ENCODE measurements at regions not wholly inside any gene's neighbourhood (a gene's known extent, or its start where the extent isn't known, plus 50 kb on each side); places are given as distances from the start of the nearest gene placed in this dataset.

- TF ChIP-seq GLI4 (CRISPR knock-in tag; IDR thresholded peaks at IDR 0.05; ENCODE audit: borderline replicate concordance) (no peak), MAZ (IDR thresholded peaks at IDR 0.05; ENCODE audit: borderline replicate concordance, low read depth, low read length) (no peak), MAZ (CRISPR knock-in tag; IDR thresholded peaks at IDR 0.05; ENCODE audit: low read depth) (no peak), ZNF644 (CRISPR knock-in tag; IDR thresholded peaks at IDR 0.05; ENCODE audit: low read depth) (no peak)
Measured at GRCh38 chr14:98958048-98958631, 313.9 kb downstream of the BCL11B start.

All from HepG2 (cell line).